A673 (cell line): ENCODE measurements at regions not wholly inside any gene's neighbourhood (a gene's known extent, or its start where the extent isn't known, plus 50 kb on each side); places are given as distances from the start of the nearest gene placed in this dataset.

Experiments used
- EZH2 ChIP-seq: fragments of 200-600 bp; sonication (generic); IDR thresholded peaks from 2 replicates; pipeline ENCODE4 v1.6.1; 2017; ENCODE audit warnings: borderline replicate concordance, low read depth, mild to moderate bottlenecking, mixed read lengths, antibody characterized with exemption, low read length; ENCODE audit not compliant: poor library complexity, severe bottlenecking
- TF ChIP-seq, protein P1 (sequence below): fragments of 300-800, 200-600 bp; sonication (generic); conservative IDR thresholded peaks from 2 replicates; pipeline ENCODE4 v1.5.1; 2017; ENCODE audit warnings: low read depth, mild to moderate bottlenecking, antibody characterized with exemption, low read length, moderate library complexity, mixed read lengths

DNA sequence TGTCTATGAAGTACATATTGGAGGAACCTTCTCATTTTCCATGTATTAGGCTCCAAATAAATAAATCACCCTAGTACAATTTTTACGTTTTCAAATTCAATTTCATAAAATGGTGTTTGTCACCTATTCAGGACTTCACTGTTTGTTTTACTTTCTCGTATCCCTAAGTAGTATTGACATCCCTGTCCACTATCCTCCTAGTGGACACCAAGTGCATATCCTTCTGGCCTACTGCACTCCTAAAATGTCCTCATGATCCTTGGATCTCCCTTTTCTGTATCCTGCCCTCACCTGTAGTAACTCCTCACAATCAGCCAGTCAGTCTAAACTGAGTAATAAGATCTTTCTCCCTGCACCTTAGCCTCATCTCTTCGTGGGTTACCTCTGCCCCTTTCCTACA lies 539.9 kb downstream of the DMRTA1 start:
- TF ChIP-seq, protein P1, sequence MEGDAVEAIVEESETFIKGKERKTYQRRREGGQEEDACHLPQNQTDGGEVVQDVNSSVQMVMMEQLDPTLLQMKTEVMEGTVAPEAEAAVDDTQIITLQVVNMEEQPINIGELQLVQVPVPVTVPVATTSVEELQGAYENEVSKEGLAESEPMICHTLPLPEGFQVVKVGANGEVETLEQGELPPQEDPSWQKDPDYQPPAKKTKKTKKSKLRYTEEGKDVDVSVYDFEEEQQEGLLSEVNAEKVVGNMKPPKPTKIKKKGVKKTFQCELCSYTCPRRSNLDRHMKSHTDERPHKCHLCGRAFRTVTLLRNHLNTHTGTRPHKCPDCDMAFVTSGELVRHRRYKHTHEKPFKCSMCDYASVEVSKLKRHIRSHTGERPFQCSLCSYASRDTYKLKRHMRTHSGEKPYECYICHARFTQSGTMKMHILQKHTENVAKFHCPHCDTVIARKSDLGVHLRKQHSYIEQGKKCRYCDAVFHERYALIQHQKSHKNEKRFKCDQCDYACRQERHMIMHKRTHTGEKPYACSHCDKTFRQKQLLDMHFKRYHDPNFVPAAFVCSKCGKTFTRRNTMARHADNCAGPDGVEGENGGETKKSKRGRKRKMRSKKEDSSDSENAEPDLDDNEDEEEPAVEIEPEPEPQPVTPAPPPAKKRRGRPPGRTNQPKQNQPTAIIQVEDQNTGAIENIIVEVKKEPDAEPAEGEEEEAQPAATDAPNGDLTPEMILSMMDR = no peak
- TF ChIP-seq EZH2 = no peak
